ENCODE measurements at regions not wholly inside any gene's neighbourhood (a gene's known extent, or its start where the extent isn't known, plus 50 kb on each side); places are given as distances from the start of the nearest gene placed in this dataset.
"Not testable (repeated sequence)": the region's sequence is repeated elsewhere in the genome, so short reads cannot be mapped to it uniquely, and the experiment has no call there.

DNA sequence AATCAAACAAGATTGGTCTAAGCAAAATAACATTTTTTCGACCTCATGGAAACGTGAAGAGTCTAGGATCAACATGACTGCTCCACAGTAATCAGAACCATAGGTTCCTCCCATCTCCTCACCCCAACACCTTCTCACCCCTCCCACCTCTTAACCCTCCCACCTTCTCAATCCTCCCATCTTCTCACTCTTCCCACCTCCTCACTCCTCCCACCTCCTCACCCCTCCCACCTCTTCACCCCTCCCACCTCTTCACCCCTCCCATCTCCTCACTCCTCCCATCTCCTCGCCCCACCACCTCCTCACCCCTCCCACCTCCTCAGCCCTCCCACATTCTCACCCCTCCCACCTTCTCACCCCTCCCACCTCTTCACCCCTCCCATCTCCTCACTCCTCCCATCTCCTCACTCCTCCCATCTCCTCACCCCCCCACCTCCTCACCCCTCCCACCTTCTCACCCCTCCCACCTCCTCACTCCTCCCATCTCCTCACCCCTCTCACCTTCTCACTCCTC, 567.4 kb downstream of the C6orf118 start:
- TF ChIP-seq, protein P1, sequence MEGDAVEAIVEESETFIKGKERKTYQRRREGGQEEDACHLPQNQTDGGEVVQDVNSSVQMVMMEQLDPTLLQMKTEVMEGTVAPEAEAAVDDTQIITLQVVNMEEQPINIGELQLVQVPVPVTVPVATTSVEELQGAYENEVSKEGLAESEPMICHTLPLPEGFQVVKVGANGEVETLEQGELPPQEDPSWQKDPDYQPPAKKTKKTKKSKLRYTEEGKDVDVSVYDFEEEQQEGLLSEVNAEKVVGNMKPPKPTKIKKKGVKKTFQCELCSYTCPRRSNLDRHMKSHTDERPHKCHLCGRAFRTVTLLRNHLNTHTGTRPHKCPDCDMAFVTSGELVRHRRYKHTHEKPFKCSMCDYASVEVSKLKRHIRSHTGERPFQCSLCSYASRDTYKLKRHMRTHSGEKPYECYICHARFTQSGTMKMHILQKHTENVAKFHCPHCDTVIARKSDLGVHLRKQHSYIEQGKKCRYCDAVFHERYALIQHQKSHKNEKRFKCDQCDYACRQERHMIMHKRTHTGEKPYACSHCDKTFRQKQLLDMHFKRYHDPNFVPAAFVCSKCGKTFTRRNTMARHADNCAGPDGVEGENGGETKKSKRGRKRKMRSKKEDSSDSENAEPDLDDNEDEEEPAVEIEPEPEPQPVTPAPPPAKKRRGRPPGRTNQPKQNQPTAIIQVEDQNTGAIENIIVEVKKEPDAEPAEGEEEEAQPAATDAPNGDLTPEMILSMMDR (IDR thresholded peaks at IDR 0.05; ENCODE audit: control insufficient read depth, insufficient read depth, low read depth, low read length, missing control alignments): no peak
- no peak for DNase-seq (ENCODE audit: low read depth)
- H3K4me3 ChIP-seq (ENCODE audit: control insufficient read depth, low read depth, low read length): no peak overlapping the region

- not testable (repeated sequence) for DNase-seq (ENCODE audit: low read depth); H3K4me3 ChIP-seq (ENCODE audit: control insufficient read depth, low read depth, low read length)
These were observed 573.3 kb downstream of the C6orf118 start for GRCh38 chr6:164736090-164736489.

- TF ChIP-seq, protein P1 (IDR thresholded peaks at IDR 0.05; ENCODE audit: control insufficient read depth, insufficient read depth, low read depth, low read length, missing control alignments): no peak
- DNase-seq (ENCODE audit: low read depth): no peak
- no peak overlapping the region for H3K4me3 ChIP-seq (ENCODE audit: control insufficient read depth, low read depth, low read length)
These were observed 577.9 kb downstream of the C6orf118 start for GRCh38 chr6:164731539-164731938.

GRCh38 chr6:164721460-164721859, 587.9 kb downstream of the C6orf118 start:
- H3K4me3 ChIP-seq (ENCODE audit: control insufficient read depth, low read depth, low read length): no peak overlapping the region
- DNase-seq (ENCODE audit: low read depth): no peak
- TF ChIP-seq, protein P1 (IDR thresholded peaks at IDR 0.05; ENCODE audit: control insufficient read depth, insufficient read depth, low read depth, low read length, missing control alignments): no peak

DNA sequence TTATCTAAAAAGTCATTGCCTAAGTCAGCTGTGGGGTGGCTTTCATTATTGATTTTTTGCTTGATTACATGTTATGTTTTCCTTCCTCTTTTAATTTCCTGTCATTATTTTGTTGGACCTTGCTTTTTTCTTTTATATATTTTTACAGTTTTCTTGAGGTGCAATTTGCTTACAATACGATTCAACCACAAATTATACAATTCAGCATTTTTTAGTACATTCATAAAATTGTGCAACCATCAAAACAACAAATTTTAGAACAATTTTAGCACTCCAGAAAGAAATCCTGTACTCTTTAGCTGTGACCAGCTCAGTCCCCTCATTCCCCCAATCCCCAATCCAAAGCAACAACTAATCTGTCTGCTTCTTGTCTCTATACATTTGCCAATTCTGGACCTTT, 608.9 kb downstream of the C6orf118 start:
- H3K4me3 ChIP-seq (ENCODE audit: control insufficient read depth, low read depth, low read length): no peak overlapping the region
- TF ChIP-seq, protein P1 (IDR thresholded peaks at IDR 0.05; ENCODE audit: control insufficient read depth, insufficient read depth, low read depth, low read length, missing control alignments): no peak

DNA sequence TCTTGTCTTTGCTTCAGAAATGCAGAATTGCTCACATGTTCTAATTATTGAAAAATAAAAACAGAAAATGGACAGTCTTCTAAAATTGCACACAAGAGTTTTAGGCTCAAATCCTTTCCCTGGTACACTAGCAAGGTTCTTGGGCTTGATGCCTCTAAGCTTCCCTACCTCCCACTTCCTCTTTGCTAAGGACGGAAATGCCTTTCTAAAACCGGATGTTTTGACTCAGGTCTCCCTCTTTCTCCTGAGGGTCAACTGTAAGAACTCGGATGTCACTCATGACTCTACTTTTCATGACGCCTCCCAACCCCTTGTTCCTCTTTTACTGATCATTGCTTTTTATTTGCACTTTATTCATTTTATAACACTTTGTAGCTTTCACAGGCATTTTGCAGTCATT, 613.5 kb downstream of the C6orf118 start:
- DNase-seq (ENCODE audit: low read depth): no peak
- TF ChIP-seq, protein P1 (IDR thresholded peaks at IDR 0.05; ENCODE audit: control insufficient read depth, insufficient read depth, low read depth, low read length, missing control alignments): no peak
- H3K4me3 ChIP-seq (ENCODE audit: control insufficient read depth, low read depth, low read length): no peak overlapping the region

More for the DNA sequence above, 608.9 kb downstream of the C6orf118 start:
- no peak for DNase-seq (ENCODE audit: low read depth)

- no peak overlapping the region for H3K4me3 ChIP-seq (ENCODE audit: control insufficient read depth, low read depth, low read length)
- TF ChIP-seq, protein P1 (IDR thresholded peaks at IDR 0.05; ENCODE audit: control insufficient read depth, insufficient read depth, low read depth, low read length, missing control alignments): no peak
- no peak for DNase-seq (ENCODE audit: low read depth)
These were observed 615.0 kb downstream of the C6orf118 start for GRCh38 chr6:164694386-164694785.

Measured in AG09309 (cell line).